ENCODE measurements at regions not wholly inside any gene's neighbourhood (a gene's known extent, or its start where the extent isn't known, plus 50 kb on each side); places are given as distances from the start of the nearest gene placed in this dataset.
A peak's percentile ranks its signal among the peaks of the same experiment; 100 is the strongest.
"Not testable (repeated sequence)": the region's sequence is repeated elsewhere in the genome, so short reads cannot be mapped to it uniquely, and the experiment has no call there.

DNA sequence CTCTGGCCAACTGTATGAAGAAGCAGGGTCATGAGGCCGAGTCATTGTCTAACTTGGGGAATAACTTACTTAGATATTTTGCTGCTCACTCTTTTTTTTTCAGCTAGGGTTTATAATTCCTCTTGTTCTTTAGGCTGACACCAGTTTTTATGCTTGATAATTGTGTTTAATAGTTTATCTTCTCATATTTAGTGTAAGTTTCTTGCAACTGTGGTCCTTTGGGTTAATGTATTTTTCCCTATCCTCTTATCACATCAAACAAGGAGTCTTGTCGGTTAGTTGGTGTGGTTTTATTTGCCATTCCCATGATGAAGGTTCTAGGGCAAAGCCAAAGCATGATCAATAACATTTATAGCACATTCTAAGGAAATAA is 204.6 kb downstream of the NUFIP1 start:
- no peak for DNase-seq (ENCODE audit: low spot score)
- no peak for FAIRE-seq

DNA sequence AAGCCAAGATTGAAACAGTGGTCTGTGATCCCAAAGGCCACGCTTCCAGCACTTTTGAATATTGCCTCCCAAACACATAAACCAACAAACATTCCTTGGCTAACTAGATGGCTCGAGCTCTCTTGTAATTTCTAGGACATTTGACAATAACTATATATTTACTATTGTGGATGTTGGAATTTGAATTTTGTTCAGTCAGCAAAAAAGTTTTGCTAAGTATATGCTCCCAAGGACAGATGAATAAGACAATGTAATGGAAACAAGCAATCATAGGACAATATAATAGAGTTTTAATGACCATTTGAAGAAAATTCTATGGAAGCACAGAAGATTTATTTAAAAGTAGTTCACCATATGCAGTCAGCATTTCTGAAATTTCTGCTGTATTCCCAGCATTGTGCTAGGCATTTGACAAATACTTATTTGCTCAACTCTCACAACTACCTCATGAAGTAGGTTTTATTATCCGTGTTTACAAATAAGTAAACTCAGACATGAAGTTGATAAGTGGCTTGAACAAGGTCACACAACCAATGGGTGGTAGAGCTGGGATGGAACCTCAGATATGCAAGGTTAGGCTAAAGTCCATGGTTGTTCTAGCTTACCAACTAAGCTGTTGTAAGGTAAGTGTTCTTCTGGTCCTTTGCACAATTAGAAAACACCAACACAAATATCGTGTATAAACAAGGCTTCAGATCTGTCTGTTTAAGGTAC is 205.1 kb downstream of the NUFIP1 start:
- no peak for FAIRE-seq
- no peak for DNase-seq (ENCODE audit: low spot score)

DNA sequence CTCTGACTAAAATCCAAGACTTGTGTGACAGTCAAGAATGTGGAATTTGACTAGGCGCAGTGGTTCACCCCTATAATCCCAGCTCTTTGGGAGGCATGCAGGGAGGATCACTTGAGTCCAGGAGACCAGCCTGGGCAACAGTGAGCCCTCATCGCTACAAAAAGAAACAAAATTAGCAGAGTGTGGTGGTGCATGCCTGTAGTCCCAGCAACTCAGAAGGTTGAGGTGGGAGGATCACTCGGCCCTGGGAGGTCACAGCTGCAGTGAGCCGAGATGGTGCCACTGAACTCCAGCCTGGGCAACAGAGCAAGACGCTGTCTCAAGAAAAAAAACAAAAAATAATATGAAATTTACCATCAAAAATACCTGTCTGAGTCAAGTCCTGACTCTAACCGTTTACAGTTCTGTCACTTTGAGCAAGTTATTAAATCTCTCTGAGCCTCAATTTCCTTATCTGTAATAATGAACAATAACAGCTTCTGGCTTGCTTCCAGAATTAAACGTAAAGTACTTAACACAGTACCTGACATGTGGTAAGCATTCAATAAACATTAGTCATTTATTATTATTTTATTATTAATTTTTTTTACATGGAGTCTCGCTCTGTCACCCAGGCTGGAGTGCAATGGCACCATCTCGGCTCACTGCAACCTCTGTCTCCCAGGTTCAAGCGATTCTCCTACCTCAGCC is 204.6 kb upstream of the TSC22D1 start:
- DNase-seq (ENCODE audit: low spot score) (no peak), FAIRE-seq (no peak)

DNA sequence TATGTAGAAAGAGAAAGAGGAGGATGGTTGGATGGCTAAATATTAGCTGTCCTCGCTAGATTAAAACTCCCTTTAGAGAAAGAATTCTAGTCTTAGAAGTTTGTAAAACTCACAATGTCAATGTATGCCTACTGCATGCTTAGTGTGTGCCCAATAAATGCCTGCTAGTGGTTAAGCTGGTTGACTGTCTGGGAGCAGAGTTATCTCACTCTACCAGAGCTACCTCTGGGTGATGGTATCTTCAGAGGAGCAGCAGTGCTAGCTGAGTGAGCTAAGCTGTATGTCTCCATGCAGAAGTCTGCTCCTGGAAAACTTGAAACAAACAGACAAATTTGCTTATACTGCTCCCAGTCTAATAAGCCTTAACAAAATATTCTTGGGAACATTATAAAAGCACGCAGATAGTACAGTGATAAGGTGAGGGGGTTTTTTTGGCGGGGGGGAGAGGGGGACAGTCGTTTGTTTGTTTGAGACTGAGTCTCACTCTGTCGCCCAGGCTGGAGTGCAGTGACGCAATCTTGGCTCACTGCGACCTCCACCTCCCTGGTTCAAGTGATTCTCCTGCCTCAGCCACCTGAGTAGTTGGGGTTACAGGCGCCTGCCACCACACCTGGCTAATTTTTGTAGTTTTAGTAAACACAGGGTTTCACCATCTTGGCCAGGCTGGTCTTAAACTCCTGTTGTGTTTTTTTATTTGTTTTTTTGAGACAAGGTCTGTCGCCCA is 202.8 kb upstream of the TSC22D1 start:
- DNase-seq (ENCODE audit: low spot score) (no peak), FAIRE-seq (no peak)

DNA sequence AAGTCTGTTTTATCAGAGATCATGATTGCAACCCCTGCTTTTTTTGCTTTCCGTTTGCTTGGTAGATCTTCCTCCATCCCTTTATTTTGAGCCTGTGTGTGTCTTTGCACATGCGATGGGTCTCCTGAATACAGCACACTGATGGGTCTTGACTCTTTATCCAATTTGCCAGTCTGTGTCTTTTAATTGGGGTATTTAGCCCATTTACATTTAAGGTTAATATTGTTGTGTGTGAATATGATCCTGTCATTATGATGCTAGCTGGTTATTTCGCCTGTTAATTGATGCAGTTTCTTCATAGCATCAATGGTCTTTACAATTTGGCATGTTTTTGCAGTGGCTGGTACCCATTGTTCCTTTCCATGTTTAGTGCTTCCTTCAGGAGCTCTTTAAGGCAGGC is 199.2 kb upstream of the TSC22D1 start:
- not testable (repeated sequence) for FAIRE-seq; DNase-seq (ENCODE audit: low spot score)

DNA sequence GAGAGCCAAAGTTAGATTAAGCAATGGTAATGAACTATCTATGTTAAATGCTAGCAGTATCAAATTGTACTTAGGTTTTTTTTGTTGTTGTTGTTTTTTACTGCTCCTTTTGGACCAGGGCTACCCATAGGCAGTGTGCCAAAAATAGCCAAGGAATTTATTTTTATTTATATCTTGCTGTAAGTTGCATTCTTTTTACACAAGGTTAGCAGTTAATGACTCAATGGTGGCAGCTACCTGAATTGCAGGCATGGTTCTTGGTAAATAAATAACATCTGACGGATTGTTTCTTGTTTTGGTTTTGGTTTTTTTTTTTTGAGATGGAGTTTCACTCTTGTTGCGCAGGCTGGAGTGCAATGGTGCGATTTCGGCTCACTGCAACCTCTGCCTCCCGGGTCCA is 194.8 kb upstream of the TSC22D1 start:
- FAIRE-seq (no peak), DNase-seq (ENCODE audit: low spot score) (no peak)

DNA sequence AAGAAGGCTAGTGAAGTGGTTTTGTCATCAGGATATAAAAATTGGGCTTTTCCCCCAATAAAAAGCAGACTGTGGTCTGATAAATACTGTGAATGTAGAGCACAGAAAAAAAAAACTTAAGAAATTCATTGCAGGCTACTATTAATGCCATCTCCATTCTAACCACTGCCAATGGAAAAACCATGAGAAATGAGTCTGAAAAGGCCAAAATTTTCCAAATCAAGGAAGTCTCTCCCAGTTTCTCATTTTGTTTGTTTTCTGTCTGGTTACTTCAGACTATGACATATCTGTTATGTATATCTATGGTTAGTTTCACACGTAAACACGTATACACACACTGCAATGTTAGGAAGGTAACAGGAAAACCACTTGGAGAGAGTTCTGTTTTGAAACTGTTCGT is 193.6 kb upstream of the TSC22D1 start:
- FAIRE-seq = no peak

DNA sequence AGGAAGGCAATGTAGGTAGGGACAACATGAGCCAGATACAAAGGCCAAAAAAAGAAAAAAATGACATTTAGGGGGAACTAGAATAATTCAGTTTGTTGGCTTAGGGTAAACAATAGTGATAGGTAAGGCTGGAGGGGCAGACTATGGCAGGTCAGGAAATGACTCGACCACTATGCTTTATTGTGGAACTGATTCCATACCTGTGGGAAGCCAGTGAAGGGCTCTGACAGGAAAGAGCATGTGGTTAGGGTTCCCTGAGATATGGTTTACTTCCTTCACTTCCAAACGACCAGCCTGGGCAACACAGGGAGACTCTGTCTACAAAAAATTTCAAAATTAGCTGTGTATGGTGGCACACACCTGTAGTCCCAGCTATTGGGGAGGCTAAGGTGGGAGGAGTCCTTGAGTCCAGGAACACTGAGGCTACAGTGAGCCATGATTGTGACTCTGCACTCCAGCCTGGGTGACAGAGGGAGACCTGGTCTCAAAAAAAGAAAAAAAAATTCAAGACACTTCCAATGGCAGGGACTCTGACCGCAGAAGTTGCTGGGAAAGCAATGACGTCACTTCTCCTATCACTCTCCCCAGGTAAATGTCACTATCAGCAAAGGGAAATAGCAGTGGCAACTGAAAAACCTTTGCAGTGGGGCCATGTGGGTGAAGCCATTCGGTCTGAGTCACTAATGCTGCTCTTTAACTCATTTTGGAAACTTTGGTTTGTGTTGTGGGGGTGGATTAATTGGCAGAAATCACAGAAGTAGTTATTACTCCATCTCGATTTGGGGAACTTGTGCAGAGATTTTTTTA is 192.8 kb upstream of the TSC22D1 start:
- FAIRE-seq = no peak
- DNase-seq (ENCODE audit: low spot score) = no peak

More for the DNA sequence above, 193.6 kb upstream of the TSC22D1 start:
- DNase-seq (ENCODE audit: low spot score) = no peak

DNA sequence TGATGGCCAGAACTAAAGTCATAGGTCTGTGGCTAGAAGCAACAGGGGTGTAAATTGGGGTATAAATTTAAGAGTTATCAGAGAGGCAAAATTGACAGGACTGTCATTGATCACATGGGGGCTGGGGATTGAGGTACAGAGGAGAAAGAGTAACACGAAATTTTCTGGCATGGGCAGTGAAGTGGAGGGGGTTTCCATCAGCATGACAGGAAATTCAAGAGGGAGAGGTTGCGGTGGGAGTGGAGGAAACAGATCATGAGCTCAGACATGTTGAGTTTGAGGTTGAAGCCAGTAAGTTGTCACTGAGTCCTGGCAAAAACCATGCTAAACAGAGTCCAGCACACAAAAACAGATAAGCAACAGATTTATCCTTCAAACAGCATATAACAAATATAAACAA is 192.1 kb upstream of the TSC22D1 start:
- no peak for FAIRE-seq

DNA sequence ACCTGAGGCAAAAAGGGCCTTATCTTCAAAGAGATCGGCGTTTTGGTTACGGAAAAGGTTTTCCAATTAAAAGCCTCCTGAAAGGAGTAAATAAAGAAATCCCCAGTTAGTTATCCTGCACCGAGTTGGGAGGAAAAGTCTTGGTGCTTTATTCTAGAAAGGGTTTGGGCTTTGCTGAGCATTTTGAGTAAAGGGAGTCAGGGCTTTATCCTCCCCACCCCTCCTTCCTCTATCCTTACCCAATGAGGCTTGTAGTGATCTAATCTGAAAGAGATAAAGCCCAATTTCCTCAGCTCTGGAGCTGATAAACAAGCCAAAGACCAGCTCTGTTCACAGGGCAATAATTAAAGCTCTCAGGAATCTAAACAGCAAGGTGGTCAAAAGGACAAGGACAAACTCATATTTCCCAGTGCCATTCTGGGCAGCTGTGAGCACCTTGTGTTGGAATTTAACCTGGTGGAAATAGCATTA is 188.9 kb upstream of the TSC22D1 start:
- DNase-seq (ENCODE audit: low spot score) = no peak
- FAIRE-seq = no peak

More for the DNA sequence above, 192.1 kb upstream of the TSC22D1 start:
- DNase-seq (ENCODE audit: low spot score) = no peak

DNA sequence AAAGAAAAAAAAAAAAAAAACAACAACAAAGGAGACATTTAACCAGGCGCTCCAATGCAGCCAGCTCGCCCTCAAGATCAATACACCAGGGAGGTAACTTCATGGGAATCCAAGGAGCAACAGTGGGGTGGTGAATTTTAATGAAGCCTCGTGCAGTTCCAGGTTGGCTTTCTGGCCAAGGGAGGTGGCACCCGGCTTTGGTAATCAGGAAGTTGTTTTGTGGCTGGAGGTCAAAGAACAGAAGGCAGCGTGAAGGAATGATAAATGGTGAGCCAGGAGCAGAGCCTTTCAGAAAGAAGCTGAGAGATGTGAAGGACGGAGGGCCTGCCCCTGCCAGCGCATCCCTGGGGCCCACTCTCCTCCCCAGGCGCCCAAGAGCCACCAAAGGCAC is 188.2 kb upstream of the TSC22D1 start:
- DNase-seq (ENCODE audit: low spot score) (no peak), FAIRE-seq (no peak)

DNA sequence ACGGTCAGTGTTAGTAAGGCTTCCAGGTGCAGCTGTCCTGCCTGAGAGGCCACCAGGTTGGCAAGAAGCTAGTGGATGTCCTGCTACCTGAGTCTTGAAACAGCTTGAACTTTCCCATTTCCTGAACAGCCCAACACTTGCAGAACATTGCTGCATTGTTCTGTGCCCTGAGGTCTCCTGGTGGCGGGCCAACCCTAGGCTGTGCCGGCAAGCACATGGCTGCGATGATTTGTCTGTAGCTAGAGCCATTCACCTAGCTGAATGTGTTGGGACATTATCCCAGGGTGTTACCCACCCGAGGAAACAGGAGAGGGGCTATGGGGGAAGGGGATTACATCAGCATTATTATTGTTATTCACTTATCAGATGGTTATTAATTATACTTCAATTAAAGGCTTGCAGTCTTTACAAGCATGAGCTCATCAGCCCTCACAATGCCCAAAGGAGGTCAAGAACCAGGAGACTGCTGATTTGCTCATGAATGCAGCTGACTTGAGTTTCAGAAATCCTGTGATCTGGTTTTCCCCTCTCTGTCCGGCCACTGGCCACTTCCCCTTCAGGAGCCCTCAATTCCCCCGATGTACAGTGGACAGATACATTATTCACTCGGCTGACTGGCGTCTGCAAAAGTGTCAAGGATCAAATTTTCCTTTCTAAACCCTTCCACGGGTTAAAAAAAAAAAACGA is 187.6 kb upstream of the TSC22D1 start:
- FAIRE-seq = no peak
- DNase-seq (ENCODE audit: low spot score) = no peak

DNA sequence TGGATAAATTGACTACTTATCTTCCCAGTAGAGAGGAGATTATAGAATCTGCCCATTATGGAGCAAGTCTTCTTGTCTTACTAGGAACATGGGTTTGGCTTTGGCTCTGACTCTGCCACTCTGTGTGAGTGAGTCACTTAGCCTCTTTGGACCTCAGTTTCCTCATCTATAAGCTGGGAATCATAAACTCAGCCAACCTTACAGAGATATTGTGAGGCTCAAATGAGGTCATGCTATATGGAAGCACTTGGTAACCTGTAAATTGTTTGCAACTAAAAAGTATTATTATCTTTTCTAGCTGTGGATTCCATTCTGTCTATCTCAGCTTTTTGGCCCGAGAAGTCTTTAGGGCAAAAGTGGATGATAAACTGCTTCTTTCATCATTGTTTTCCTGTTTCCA is 186.8 kb upstream of the TSC22D1 start:
- no peak for DNase-seq (ENCODE audit: low spot score)
- FAIRE-seq = no peak

DNA sequence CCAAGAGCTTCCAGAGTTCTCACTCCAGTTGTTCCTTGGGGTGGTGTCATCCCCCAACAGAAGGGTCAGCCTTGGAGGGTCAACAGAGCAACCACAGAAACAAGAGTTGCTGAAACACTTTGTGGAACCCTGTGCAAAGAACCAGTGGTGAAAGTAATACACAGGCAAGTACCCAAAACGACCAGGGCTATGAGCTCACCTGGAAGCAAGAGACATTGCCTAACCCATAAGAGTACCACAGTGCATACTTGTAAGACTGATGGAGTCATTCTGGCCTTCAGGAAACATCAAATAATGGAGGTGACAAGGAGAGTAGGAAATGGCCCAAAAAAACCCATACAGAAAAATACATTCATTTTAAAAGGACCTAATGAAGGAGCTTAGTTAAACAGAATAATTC is 184.3 kb upstream of the TSC22D1 start:
- DNase-seq (ENCODE audit: low spot score) (no peak), FAIRE-seq (no peak)

DNA sequence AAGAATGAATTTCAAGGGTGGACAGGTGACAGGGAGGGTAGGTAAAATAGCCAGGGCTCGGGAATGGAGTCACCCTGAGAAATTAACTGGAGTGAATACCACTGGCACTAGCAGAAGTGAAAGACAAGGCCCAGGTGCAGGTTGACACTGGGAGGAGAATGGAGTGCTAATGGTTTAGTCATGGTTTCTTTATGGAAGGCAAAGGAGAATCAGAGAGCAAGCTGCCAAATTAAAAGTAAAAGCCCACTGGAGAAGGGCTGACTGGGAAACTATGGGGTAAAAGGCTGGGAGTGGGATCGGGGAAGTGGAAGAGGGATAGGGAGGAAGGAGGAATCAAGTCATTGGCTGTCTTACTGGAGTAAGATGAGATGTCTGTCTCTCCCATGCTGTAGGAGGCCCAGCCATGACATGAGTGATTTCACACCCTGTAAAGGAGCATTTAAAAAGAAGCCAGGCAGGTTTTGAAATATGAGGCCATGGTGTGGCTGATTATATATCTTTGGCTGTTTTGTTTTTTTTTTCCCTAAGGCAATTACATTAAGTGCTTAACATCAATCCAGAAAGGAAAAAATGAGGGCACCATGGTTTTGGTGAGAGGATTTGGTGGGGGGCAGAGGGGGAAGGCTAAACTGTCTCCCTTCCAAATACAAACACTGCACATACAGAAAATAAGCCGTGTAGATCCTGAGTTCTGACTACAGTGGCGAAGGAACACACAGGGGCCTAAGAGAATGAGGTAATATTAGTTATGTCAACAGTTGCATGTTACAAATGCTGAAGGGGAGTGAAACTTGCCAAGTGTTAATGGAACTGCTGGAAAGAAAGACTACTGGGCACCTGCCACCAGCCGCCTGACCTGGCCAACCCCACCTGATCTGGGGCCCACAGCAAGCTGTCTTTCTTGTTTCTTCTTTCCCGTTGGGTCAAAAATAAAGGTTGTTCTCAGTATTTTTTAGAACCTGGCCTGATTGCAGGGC is 183.5 kb upstream of the TSC22D1 start:
- DNase-seq (ENCODE audit: low spot score) (no peak), FAIRE-seq (no peak)

DNA sequence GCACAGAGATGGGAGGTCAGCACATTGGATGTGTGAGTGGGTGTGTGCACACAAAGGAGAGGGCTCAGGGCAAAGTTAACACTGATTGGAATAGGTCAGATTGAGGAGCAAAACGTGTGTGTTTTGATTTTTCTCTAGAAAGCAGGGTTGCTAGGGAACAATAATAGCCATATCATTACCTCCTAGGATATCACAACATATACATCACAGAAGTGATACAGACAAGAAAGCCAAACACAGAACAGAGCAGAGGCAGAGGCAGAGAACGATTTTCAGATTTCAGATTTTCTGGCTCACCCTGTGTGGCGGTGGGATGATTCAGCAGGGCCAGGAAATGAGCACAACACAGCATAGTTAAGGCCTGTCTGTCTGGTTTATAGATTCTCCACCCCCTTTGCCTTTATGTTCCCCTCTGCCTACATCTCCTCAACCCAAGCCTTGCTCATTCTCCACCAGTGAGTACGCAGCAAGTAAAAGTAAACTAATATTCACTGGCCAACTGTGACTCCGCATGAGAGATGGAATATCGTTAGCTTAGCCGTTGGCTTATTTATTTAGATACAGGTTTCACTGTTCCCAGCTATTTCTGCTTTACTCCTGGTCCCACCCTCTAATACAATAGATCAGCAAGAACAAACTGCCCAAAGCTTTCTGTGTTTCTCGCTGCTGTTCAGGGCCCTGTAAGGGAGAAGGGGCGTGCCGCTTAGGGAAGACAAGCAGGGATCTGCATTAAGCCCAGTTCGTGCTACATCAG is 182.7 kb upstream of the TSC22D1 start:
- FAIRE-seq (no peak), DNase-seq (ENCODE audit: low spot score) (peak; percentile 64)

DNA sequence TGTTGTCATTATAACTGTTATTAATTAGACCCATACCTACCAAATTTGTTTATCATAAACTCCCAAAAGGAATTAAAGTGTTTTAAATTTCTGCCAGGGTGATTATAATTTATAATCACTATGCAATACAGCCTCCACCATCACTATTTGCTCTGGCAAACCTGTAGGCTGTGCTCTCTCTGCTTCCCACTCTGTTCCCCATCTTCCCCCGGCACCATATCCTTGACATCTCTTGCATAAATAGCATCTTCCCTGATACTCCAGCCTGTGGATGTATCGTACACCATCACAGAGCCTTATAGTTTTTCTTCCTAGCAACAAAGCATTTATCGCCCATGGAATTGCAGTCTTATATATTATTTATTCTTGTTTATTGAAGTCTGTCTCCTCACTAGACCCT is 181.5 kb upstream of the TSC22D1 start:
- DNase-seq (ENCODE audit: low spot score) = no peak
- FAIRE-seq = no peak

DNA sequence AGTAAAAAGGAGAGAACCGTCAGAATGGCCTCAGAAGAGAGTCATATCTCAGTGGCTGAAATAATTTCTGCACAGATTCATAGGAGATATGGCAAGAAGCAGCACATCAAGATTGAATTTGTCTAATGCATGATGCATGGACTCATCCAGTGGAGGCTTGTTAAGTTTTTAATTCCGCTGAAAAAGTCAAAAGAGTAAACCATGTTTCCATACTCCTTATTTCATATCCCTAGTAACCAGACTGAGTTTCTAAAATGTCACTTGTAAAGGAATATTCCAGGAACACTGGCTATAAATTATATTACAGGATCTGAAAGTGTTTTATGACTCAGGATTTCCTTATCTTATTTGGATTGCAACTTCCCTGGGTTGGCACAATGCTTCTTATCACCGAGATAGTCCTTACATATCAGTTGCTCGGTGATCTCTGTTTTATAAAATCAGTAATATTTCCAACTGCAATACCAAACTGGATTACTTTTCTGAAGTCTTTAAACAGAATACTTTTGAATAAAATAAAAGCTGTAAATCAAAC is 180.2 kb upstream of the TSC22D1 start:
- DNase-seq (ENCODE audit: low spot score) (no peak), FAIRE-seq (no peak)

DNA sequence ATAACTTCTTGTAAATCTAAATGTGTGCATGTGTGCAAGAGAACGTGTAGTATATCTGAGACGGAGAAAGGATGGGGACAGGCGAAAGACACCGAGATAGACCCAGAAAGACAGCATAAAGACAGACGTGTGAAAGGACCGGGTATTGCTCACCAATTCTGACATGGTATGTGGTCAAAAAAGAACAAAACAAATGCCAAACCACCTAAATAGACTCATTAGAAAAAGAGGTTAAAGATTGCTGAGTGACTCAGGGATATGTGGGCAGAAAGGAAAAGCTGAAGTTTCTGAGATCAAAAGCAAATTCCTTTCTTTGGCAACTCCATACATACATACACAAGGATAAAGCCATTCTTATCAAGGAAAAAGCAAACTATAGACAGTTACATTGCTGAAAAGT is 179.7 kb upstream of the TSC22D1 start:
- FAIRE-seq = no peak
- peak; percentile 33 for DNase-seq (ENCODE audit: low spot score)

Data from urothelium cell line (cell line).